GM12801 (cell line): ENCODE measurements at regions not wholly inside any gene's neighbourhood (a gene's known extent, or its start where the extent isn't known, plus 50 kb on each side); places are given as distances from the start of the nearest gene placed in this dataset.

Source experiments
- CTCF ChIP-seq: IDR thresholded peaks from one replicate; pipeline ENCODE4 v1.5.1; 2011; ENCODE audit warnings: control low read depth; ENCODE audit not compliant: insufficient read length; ENCODE audit errors: extremely low read depth

- no peak for TF ChIP-seq CTCF
These were observed 346.6 kb downstream of the TSHZ3 start for GRCh38 chr19:31002518-31003244.

DNA sequence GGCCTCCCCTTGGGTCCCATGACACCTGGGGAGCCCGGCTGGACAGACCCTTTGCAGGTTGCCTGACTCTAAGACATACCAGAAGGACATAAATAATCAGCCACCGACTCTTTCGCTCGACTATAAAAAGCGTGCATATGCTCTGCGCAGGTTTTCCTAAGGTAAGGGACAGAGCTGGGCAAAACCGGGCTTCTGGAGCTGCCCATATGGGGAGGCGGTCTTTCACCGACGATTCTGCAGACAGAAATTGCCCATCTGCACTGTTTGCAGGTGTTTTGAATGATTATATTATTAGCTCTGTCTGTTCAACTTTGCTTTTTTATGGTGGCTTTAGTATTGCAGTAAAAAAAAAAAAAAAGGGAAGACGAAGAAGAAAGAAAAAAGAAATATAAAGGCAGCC, 347.2 kb downstream of the TSHZ3 start:
- no peak for TF ChIP-seq CTCF

GRCh38 chr19:31000913-31001312, 348.3 kb downstream of the TSHZ3 start:
- TF ChIP-seq CTCF, result no peak

- no peak for TF ChIP-seq CTCF
These were observed 349.5 kb downstream of the TSHZ3 start for GRCh38 chr19:30999726-31000125.

- no peak for TF ChIP-seq CTCF
These were observed 352.0 kb downstream of the TSHZ3 start for GRCh38 chr19:30997222-30997621.

DNA sequence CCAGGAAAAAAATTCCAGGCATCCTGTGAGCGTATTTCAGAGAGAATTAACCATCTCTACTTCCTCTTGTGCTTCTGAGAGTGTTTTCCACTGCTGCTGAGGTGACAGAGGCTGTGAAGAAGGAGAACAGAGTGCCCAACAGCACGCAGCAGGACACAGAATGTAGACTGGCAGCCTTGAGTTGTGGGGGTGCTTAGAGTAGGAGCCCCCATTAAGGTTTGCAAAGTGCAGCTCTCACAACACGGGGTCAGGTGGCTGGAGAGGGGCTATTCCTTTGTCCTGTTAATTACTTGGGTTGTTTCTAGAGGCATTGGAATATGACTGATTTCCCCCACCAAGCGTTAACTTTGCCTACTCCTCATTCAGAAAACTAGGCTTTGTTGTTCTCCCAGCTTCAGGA, 370.6 kb downstream of the TSHZ3 start:
- TF ChIP-seq CTCF, result no peak

- no peak for TF ChIP-seq CTCF
These were observed 379.6 kb downstream of the TSHZ3 start for GRCh38 chr19:30969591-30969990.
